Skeletal muscle tissue (tissue), 3 donors: ENCODE measurements at regions not wholly inside any gene's neighbourhood (a gene's known extent, or its start where the extent isn't known, plus 50 kb on each side); places are given as distances from the start of the nearest gene placed in this dataset.
"Not testable (repeated sequence)": the region's sequence is repeated elsewhere in the genome, so short reads cannot be mapped to it uniquely, and the experiment has no call there.

ENCODE experiments used
- H3K27ac ChIP-seq: one replicate; pipeline ENCODE4 v1.7.0; 2013; ENCODE audit warnings: mild to moderate bottlenecking, low read depth, low read length, inconsistent platforms
- H3K27me3 ChIP-seq, 3 donors: one replicate each; pipeline ENCODE4 v1.7.0; 2013; ENCODE audit warnings: low read length in 3 of 3; ENCODE audit not compliant: control insufficient read depth in 3 of 3, insufficient read depth in 3 of 3
- H3K36me3 ChIP-seq, 3 donors: one replicate each; pipeline ENCODE4 v1.7.0; 2013; ENCODE audit warnings: low read length in 3 of 3; ENCODE audit not compliant: control insufficient read depth in 3 of 3, insufficient read depth in 3 of 3
- H3K4me1 ChIP-seq, 3 donors: one replicate each; pipeline ENCODE4 v1.7.0; 2013; ENCODE audit warnings: low read length in 3 of 3, mild to moderate bottlenecking in 3 of 3; ENCODE audit not compliant: control insufficient read depth in 3 of 3, insufficient read depth in 3 of 3
- H3K4me3 ChIP-seq, 3 donors: one replicate each; pipeline ENCODE4 v1.7.0; 2013; ENCODE audit warnings: low read length in 3 of 3
- H3K9ac ChIP-seq, 3 donors: one replicate each; pipeline ENCODE4 v1.7.0; 2013; ENCODE audit warnings: low read length in 3 of 3, mild to moderate bottlenecking in 3 of 3, moderate library complexity in 2 of 3, low read depth in 1 of 3
- H3K9me3 ChIP-seq, 3 donors: one replicate each; pipeline ENCODE4 v1.7.0; 2013; ENCODE audit warnings: low read length in 3 of 3; ENCODE audit not compliant: control insufficient read depth in 3 of 3
- donor health status: Osteomylitis.

DNA sequence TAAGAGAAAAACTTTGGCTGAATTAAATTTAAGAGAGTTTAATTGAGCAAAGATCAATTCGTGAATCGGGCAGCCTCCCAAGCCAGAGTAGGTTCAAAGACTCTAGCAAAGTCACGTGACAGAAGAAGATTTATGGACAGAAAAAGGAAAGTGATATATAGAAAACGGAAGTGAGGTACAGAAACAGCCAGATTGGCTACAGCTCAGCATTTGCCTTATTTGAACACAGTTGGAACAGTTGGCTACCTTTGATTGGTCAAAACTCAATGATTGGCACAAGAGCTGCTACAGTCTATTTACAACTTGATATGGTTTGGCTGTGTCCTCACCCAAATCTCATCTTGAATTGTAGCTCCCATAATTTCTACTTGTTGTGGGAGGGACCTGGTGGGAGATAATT lies 102.6 kb downstream of the PLG start:
- no peak overlapping the region for H3K27ac ChIP-seq
- H3K9me3 ChIP-seq: no peaks in the 10 kb centered on the region
- no peaks in the 10 kb centered on the region for H3K4me1 ChIP-seq
- no peak overlapping the region for H3K4me3 ChIP-seq
- no peaks in the 10 kb centered on the region for H3K36me3 ChIP-seq
- no peak overlapping the region for H3K9ac ChIP-seq
- no peaks in the 10 kb centered on the region for H3K27me3 ChIP-seq

DNA sequence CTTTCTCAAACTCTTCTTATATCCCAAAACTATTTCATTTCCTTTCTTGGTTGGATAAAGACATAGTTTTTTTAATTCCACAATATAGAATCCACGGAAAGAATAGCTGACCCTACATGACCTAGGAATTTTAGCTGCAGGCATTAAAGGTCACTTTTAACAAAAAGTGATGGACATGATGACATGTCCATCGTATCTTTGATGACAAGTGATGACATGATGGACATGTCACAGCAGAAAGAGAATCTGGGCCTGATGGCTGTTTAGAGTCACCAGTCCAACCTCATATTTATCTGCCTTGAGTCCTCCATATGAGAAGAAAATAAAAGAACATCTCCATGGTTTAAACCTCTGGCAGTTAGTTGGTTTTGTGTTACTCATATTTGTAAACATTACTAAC lies 106.2 kb downstream of the PLG start:
- no peak overlapping the region for H3K27ac ChIP-seq
- no peak overlapping the region for H3K9ac ChIP-seq

DNA sequence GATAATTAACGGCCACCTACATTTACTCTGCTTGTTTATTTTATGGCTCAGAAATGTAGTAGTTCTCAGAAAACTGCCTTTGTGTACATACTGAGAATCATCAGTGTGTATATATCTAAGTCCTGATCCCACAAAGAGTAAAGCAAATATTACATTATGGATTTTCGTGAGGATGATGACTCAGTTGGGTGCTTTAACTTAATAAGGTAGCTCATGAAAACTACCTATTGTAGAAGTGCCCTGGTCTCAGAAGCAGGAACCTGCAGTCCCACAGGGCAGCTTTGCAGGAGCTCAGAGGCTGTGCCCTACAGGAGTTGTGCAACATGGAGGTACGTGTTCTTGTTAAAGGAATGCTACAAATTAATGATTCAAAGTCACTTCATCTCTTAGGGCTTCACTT lies 108.2 kb downstream of the PLG start:
- no peaks in the 10 kb centered on the region for H3K27me3 ChIP-seq
- H3K36me3 ChIP-seq: no peaks in the 10 kb centered on the region
- H3K9ac ChIP-seq: no peak overlapping the region
- H3K27ac ChIP-seq: no peak overlapping the region
- no peaks in the 10 kb centered on the region for H3K9me3 ChIP-seq
- H3K4me1 ChIP-seq: no peaks in the 10 kb centered on the region
- H3K4me3 ChIP-seq: no peak overlapping the region

More for the DNA sequence above, 106.2 kb downstream of the PLG start:
- Histone ChIP-seq H3K9me3 (no peaks in the 10 kb centered on the region), H3K27me3 (no peaks in the 10 kb centered on the region), H3K4me1 (no peaks in the 10 kb centered on the region), H3K4me3 (no peak overlapping the region), H3K36me3 (no peaks in the 10 kb centered on the region)

DNA sequence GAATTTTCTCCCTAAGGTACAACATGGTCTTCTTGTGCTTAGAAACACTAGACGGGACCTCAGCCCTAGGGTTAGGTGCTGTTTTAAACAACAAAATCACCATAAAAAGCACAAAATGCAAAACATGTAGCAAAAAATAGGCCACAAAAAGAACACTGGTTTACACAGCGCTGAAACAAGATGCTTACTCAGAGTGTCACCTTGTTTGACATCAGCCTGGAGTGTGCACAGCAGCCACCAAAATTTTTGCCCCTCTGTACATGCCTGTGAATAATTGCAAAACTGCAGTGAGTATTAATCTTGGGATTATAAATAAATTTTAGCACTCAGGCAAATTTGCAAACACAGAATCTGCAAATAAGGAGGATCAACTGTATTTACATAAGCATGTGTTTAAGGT lies 110.1 kb downstream of the PLG start:
- H3K9ac ChIP-seq: no peak overlapping the region
- H3K4me1 ChIP-seq: no peaks in the 10 kb centered on the region
- H3K4me3 ChIP-seq: no peak overlapping the region
- no peaks in the 10 kb centered on the region for H3K27me3 ChIP-seq
- no peaks in the 10 kb centered on the region for H3K9me3 ChIP-seq
- no peak overlapping the region for H3K27ac ChIP-seq
- no peaks in the 10 kb centered on the region for H3K36me3 ChIP-seq

DNA sequence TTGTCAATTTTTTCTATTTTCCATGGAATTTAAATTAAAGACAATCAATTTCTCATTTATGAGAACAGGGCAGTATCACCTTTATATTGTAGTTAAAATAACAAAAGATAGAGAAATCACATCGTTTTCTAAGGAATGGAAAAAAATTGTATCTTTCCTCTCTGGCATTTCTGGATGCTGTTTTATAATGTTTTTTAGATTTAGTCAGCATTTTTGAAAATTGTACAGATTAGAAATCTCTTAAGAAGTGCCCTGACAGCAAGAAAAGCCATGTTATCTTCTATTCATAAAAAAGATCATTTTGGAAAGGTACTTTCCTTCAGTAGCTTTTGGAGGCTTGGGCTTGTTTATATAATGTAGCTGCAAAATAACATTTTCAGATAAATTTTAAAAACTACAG lies 116.9 kb downstream of the PLG start:
- no peaks in the 10 kb centered on the region for H3K4me1 ChIP-seq
- H3K27ac ChIP-seq: no peak overlapping the region
- H3K9ac ChIP-seq: no peak overlapping the region
- no peaks in the 10 kb centered on the region for H3K36me3 ChIP-seq
- no peak overlapping the region for H3K4me3 ChIP-seq
- no peaks in the 10 kb centered on the region for H3K27me3 ChIP-seq
- no peaks in the 10 kb centered on the region for H3K9me3 ChIP-seq

DNA sequence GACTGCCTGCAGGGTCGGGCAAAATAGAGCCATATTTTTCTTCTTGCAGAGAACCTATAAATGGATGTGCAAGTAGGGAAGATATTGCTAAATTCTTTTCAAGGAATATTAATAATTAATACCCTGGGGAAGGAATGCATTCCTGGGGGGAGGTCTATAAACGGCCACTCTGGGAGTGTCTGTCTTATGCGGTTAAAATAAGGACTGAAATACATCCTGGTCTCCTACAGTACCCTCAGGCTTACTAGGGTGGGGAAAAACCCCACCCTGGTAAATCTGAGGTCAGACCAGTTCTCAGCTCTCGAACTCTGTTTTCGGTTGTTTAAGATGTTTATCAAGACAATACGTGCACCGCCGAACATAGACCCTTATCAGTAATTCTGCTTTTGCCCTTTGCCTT lies 118.6 kb downstream of the PLG start:
- H3K4me1 ChIP-seq, H3K27ac ChIP-seq, H3K9me3 ChIP-seq, H3K36me3 ChIP-seq, H3K27me3 ChIP-seq, H3K9ac ChIP-seq, H3K4me3 ChIP-seq: not testable (repeated sequence)

DNA sequence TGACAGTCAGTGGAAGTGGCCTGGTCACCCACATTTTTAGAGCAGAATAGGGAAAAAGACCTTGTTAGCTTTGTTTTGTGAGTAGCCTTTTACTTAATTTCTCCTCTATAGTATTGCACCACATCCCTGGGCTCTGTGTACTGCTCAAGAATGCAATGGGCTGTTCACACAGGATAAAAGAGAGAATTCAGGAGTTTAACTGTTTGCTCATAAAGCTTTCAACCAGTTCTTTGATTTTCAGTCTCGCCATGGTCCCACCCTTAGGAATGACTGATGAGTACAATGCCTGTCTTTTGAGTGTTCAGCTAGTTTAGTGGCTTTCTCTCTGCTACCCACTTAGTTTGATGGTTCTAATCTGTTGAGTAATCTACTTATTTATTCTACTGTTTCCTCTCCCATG lies 129.7 kb downstream of the PLG start:
- no peak overlapping the region for H3K27ac ChIP-seq
- H3K36me3 ChIP-seq: no peaks in the 10 kb centered on the region
- no peaks in the 10 kb centered on the region for H3K27me3 ChIP-seq
- no peaks in the 10 kb centered on the region for H3K9me3 ChIP-seq
- H3K9ac ChIP-seq: no peak overlapping the region
- H3K4me1 ChIP-seq: no peaks in the 10 kb centered on the region
- no peak overlapping the region for H3K4me3 ChIP-seq

DNA sequence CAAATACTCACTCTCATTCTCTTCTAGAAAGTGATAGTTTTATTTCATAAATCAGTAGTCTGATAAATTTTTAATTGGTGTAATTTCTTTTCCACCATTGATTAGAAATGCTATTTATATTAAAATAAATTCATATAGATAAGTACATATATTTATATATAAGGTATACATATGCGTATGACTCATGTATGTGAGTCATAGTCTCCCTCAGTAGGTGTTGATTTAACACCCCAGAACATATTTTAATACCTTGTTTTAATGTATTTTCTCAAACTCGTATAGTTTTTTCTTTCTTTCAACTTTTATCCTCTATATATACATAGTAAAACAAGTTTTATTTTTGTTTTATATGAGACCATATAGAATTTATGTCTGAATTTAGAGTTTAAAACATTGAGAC lies 130.4 kb downstream of the PLG start:
- no peaks in the 10 kb centered on the region for H3K27me3 ChIP-seq
- no peaks in the 10 kb centered on the region for H3K4me1 ChIP-seq
- H3K9me3 ChIP-seq: peaks cover 0 to 4% (median 0%) of the 10 kb centered on the region in 3 donors
- H3K9ac ChIP-seq: no peak overlapping the region
- no peak overlapping the region for H3K4me3 ChIP-seq
- H3K27ac ChIP-seq: no peak overlapping the region
- H3K36me3 ChIP-seq: no peaks in the 10 kb centered on the region

DNA sequence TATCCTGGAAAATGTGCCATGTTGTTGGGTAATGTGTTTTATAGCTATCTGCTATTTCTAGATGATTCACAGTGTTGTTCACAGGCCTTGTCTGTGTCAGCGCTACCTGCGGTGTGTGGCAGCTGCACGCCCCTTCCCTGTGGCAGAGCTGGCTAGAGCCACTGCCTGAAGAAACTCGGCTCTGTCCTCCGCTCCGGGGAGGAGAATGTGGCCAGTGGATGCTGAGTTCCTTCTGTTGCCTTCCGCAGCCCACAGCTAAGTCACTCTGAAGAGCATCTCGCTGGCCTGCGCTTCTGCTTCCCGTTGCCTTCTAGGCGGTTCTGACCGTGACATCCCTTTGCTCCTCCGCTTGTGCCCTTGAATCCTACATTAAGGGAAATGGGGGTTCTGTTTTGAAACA lies 135.1 kb downstream of the PLG start:
- Histone ChIP-seq H3K9me3 (peaks cover 0 to 4% (median 0%) of the 10 kb centered on the region in 3 donors), H3K4me1 (no peaks in the 10 kb centered on the region), H3K27me3 (no peaks in the 10 kb centered on the region), H3K4me3 (no peak overlapping the region), H3K9ac (no peak overlapping the region), H3K36me3 (no peaks in the 10 kb centered on the region), H3K27ac (no peak overlapping the region)

DNA sequence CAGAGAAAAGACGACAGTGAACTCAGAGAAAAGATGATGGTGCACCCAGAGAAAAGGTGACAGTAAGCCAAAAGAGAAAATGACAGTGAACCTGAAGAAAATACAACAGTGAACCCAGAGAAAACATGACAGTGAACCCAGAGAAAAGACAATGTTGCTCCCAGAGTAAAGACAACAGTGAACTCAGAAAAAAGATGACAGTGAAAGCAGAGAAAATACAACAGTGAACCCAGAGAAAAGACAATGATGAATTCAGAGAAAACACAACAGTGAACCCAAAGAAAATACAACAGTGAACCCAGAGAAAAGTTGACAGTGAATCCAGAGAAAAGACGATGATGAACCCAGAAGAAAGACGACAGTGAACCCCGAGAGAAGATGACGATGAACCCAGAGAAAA lies 140.5 kb upstream of the MAP3K4 start:
- H3K27ac ChIP-seq: no peak overlapping the region
- H3K4me3 ChIP-seq: no peak overlapping the region
- H3K4me1 ChIP-seq: no peaks in the 10 kb centered on the region
- H3K9me3 ChIP-seq: no peaks in the 10 kb centered on the region
- no peaks in the 10 kb centered on the region for H3K36me3 ChIP-seq
- no peak overlapping the region for H3K9ac ChIP-seq
- H3K27me3 ChIP-seq: no peaks in the 10 kb centered on the region

DNA sequence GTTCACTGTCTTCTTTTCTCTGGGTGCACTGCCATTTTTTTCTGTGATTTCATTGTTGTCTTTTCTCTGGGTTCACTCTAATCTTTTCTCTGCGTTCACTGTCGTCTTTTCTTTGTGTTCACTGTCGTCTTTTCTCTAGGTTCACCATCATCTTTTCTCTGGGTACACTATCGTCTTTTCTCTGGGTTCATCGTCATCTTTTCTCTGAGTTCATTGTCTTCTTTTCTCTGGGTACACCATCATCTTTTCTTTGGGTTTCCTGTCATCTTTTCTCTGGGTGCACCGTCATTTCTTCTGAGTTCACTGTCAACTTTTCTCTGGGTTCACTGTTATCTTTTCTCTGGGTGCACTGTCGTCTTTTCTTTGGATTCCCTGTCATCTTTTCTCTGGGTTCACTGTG lies 137.6 kb upstream of the MAP3K4 start:
- H3K27ac ChIP-seq: no peak overlapping the region
- no peaks in the 10 kb centered on the region for H3K9me3 ChIP-seq
- no peaks in the 10 kb centered on the region for H3K27me3 ChIP-seq
- H3K4me1 ChIP-seq: no peaks in the 10 kb centered on the region
- no peaks in the 10 kb centered on the region for H3K36me3 ChIP-seq
- H3K9ac ChIP-seq: no peak overlapping the region
- H3K4me3 ChIP-seq: no peak overlapping the region
